ENCODE measurements at regions not wholly inside any gene's neighbourhood (a gene's known extent, or its start where the extent isn't known, plus 50 kb on each side); places are given as distances from the start of the nearest gene placed in this dataset.

DNA sequence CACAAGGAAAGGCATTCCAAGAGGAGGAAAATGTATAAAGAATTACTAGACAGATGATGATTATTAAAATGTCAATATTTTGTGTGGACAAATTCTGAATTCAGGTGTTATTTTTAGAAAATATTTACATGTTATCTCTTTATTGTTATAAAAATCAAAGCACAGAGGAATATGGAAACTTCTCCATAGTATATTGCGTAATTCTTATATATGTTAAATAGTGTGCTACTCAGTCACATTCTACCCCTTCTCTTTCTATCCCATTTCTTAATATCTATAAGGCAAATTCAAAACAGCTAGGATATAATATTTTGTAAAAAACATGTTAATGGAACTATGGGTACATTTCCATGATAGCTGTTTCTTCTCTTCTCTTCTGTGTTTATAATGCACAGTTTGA is 546.8 kb upstream of the FTMT start:
- Histone ChIP-seq H3K36me3 (ENCODE audit: insufficient read depth in 1 of 2, low read depth in 1 of 2) (no peaks in the 10 kb centered on the region), H3K4me3 (no peak overlapping the region), H3K27ac (no peak overlapping the region), H3K4me1 (no peaks in the 10 kb centered on the region), H3K9me3 (no peaks in the 10 kb centered on the region), H3K27me3 (ENCODE audit: insufficient read depth in 3 of 3, low read length in 2 of 3) (no peaks in the 10 kb centered on the region)
- no peak for TF ChIP-seq CTCF (IDR thresholded peaks at IDR 0.05)
- 97 to 100% (median 98%) methylated on average over 1 of the region's 1 CpG for WGBS, 3 donors
- ATAC-seq (no peak), DNase-seq (no peak)
- intact Hi-C loops (cut with DNase I): no loop called here

GRCh38 chr5:121313886-121314285 is 537.8 kb upstream of the FTMT start:
- Histone ChIP-seq H3K27me3 (ENCODE audit: insufficient read depth in 3 of 3, low read length in 2 of 3) (no peaks in the 10 kb centered on the region), H3K9me3 (no peaks in the 10 kb centered on the region), H3K4me3 (no peak overlapping the region), H3K36me3 (ENCODE audit: insufficient read depth in 1 of 2, low read depth in 1 of 2) (no peaks in the 10 kb centered on the region), H3K27ac (no peak overlapping the region), H3K4me1 (no peaks in the 10 kb centered on the region)
- no peak for TF ChIP-seq CTCF (IDR thresholded peaks at IDR 0.05)
- 47 to 81% (median 63%) methylated on average over 1 of the region's 1 CpG for WGBS, 3 donors
- intact Hi-C loops (cut with DNase I): no loop called here
- no peak for DNase-seq
- ATAC-seq: no peak

DNA sequence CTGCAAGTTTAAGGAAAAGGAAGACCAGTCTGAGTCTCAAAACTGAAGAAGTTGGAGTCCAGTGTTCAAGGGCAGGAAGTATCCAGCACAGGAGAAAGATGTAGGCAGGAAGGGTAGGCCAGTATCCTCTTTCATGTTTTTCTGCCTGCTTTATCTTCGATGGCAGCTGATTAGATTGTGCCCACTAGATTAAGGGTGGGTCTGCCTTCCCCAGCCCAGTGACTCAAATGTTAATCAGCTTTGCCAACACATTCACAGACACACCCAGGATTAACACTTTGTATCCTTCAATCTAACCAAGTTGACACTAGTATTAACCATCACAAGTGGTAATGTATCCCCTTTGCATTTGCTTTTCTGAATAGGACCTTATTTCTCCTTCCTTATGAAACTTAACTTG is 535.9 kb upstream of the FTMT start:
- DNase-seq (no peak), ATAC-seq (no peak)
- no peaks in the 10 kb centered on the region for H3K4me1 ChIP-seq
- H3K27me3 ChIP-seq (ENCODE audit: insufficient read depth in 3 of 3, low read length in 2 of 3): no peaks in the 10 kb centered on the region
- H3K27ac ChIP-seq: no peak overlapping the region
- intact Hi-C loops (cut with DNase I): no loop called here
- no peak overlapping the region for H3K4me3 ChIP-seq
- no peaks in the 10 kb centered on the region for H3K9me3 ChIP-seq
- no peaks in the 10 kb centered on the region for H3K36me3 ChIP-seq (ENCODE audit: insufficient read depth in 1 of 2, low read depth in 1 of 2)
- no peak for TF ChIP-seq CTCF (IDR thresholded peaks at IDR 0.05)
- WGBS, 3 donors: 46 to 68% (median 59%) methylated on average over 1 of the region's 1 CpG

- H3K9me3 ChIP-seq: no peaks in the 10 kb centered on the region
- TF ChIP-seq CTCF (IDR thresholded peaks at IDR 0.05): no peak
- DNase-seq (no peak), ATAC-seq (no peak)
- 93 to 100% (median 100%) methylated on average over 1 of the region's 1 CpG for WGBS, 3 donors
- intact Hi-C loops (cut with DNase I): no loop called here
- H3K27me3 ChIP-seq (ENCODE audit: insufficient read depth in 3 of 3, low read length in 2 of 3): no peaks in the 10 kb centered on the region
- H3K4me1 ChIP-seq: no peaks in the 10 kb centered on the region
- H3K4me3 ChIP-seq: no peak overlapping the region
- no peak overlapping the region for H3K27ac ChIP-seq
- no peaks in the 10 kb centered on the region for H3K36me3 ChIP-seq (ENCODE audit: insufficient read depth in 1 of 2, low read depth in 1 of 2)
These were observed 532.4 kb upstream of the FTMT start for GRCh38 chr5:121319292-121319691.

DNA sequence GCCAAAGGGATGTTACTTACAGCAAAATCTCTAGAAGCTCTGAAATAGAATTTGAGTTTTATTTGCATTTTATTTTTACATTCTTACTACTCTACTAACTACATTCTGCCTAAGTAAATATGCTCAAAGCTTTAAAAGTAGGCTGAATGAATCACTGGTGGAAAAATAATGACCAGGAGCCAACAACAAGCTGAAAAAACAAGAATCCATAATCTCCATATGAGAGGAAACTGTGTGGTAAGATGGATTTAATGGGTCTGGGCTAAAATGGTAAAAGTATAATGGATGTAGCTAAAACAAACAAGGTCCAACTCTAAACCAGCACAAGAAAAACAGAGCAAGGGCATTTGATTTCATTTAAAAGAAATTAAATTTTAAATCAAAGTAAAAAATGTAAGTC is 525.8 kb upstream of the FTMT start:
- no peak for TF ChIP-seq CTCF (IDR thresholded peaks at IDR 0.05)
- Histone ChIP-seq H3K27me3 (ENCODE audit: insufficient read depth in 3 of 3, low read length in 2 of 3) (no peaks in the 10 kb centered on the region), H3K9me3 (no peaks in the 10 kb centered on the region), H3K36me3 (ENCODE audit: insufficient read depth in 1 of 2, low read depth in 1 of 2) (no peaks in the 10 kb centered on the region), H3K4me1 (no peaks in the 10 kb centered on the region), H3K4me3 (no peak overlapping the region), H3K27ac (no peak overlapping the region)
- intact Hi-C loops (cut with DNase I): no loop called here
- ATAC-seq: no peak
- no peak for DNase-seq

Data from psoas muscle (tissue), 7 donors.